Neural progenitor cell (in vitro differentiated cells): ENCODE measurements at regions not wholly inside any gene's neighbourhood (a gene's known extent, or its start where the extent isn't known, plus 50 kb on each side); places are given as distances from the start of the nearest gene placed in this dataset.

Experiments
- CTCF ChIP-seq: fragments of 200-600 bp; sonication (generic); IDR thresholded peaks from 2 replicates; pipeline ENCODE4 v1.5.1; 2017; ENCODE audit warnings: antibody characterized with exemption, mild to moderate bottlenecking
- EZH2 ChIP-seq: fragments of 200-600 bp; sonication (generic); IDR thresholded peaks from 2 replicates; pipeline ENCODE4 v1.6.1; 2017; ENCODE audit warnings: antibody characterized with exemption, mild to moderate bottlenecking, moderate library complexity

DNA sequence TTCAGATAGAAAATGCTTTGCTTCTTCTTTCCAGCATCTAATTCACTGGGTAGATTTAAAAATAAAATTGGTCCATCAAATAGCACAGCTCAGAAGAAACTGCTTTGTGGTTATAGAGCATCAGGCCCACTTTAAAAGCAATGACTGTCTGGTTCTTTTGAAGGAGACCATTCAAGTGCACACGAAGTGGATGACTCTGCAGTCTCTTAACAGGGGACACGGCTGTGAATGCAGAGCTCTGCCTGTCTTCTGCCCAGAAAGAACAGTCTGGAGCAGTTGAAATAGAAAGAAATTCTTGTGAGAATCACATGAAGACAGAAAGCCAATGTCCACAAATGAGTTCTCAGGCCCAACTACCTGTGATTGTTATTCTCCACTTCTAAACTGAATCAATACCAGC is 138.7 kb upstream of the PLEKHA5 start:
- TF ChIP-seq EZH2, result no peak
- TF ChIP-seq CTCF, result no peak
